ENCODE measurements at regions not wholly inside any gene's neighbourhood (a gene's known extent, or its start where the extent isn't known, plus 50 kb on each side); places are given as distances from the start of the nearest gene placed in this dataset.

DNA sequence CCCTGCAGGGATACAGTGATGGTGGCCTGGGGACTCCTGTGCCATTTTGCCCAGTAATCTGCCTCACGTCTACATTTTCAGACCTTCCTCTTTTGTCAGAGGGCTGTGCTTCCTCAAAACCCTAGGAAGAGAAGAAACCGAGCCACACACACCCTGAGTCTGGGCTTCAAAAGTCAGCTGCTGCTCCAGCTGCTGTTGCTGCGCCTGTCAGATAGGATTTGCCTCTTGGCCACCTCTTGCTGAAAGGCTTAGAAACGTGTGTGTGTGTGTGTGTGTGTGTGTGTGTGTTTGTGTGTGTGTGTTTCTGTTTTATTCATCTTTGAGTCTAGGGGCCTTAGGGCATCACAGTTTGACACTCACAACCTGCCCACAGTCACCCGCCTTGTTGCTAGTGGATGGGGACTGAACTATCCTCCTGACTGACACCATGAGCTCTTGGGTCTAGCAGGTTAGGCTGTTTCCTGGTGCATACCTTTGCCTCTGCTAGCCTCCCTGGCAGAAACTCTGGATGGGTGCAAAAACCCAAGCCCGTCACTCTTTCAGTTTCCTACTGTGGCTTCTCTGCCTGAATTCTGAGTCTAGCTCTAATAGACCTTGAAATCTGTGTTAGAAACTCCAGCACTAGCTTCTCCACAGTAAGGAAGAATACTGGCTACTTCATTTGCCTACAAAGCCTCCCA is 94.9 kb upstream of the CEP85L start:
- TF ChIP-seq REST (IDR thresholded peaks at IDR 0.05; ENCODE audit: insufficient read depth in 1 of 2, low read depth in 2 of 2, low read length in 2 of 2): no peak
- no peak for TF ChIP-seq TAF1 (IDR thresholded peaks at IDR 0.05; ENCODE audit: borderline replicate concordance, insufficient read depth, low read length)
- no peak for TF ChIP-seq POLR2AphosphoS5 (IDR thresholded peaks at IDR 0.05; ENCODE audit: low read depth, low read length)
- no peak for TF ChIP-seq FOXP2 (optimal IDR thresholded peaks at IDR 0.05; ENCODE audit: borderline replicate concordance, extremely low read depth, extremely low read length, insufficient read depth)

DNA sequence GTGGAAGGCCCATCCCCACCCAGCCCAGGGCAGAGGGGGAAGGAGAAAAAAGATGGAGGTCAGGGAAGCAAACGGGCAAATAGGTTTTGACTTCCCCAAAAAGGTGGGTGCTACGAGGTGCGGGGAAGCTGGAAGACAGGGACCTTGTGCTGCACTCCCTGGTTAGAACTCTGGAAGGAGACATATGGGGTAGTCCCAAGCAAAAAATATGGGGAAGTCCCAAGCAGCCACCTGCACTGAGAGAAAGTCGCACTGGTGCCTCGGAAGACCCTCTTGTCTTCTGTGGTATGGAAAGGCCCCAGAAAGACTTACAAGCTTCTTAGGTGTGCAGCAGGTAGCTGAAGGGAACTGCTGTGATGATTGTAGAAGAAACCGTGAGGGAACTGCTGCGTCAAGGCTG is 93.8 kb upstream of the CEP85L start:
- TF ChIP-seq FOXP2 (optimal IDR thresholded peaks at IDR 0.05; ENCODE audit: borderline replicate concordance, extremely low read depth, extremely low read length, insufficient read depth): no peak

GRCh38 chr6:118744261-118744941 is 93.0 kb upstream of the CEP85L start:
- TF ChIP-seq TAF1 (IDR thresholded peaks at IDR 0.05; ENCODE audit: borderline replicate concordance, insufficient read depth, low read length): no peak
- TF ChIP-seq POLR2AphosphoS5 (IDR thresholded peaks at IDR 0.05; ENCODE audit: low read depth, low read length): no peak
- TF ChIP-seq REST (IDR thresholded peaks at IDR 0.05; ENCODE audit: insufficient read depth in 1 of 2, low read depth in 2 of 2, low read length in 2 of 2): no peak
- TF ChIP-seq SIN3A (IDR thresholded peaks at IDR 0.05; ENCODE audit: borderline replicate concordance, insufficient read depth, low read length): no peak
- no peak for TF ChIP-seq FOXP2 (optimal IDR thresholded peaks at IDR 0.05; ENCODE audit: borderline replicate concordance, extremely low read depth, extremely low read length, insufficient read depth)

GRCh38 chr6:118743746-118744145 is 92.4 kb upstream of the CEP85L start:
- TF ChIP-seq POLR2AphosphoS5 (IDR thresholded peaks at IDR 0.05; ENCODE audit: low read depth, low read length) (no peak), SIN3A (IDR thresholded peaks at IDR 0.05; ENCODE audit: borderline replicate concordance, insufficient read depth, low read length) (no peak), FOXP2 (optimal IDR thresholded peaks at IDR 0.05; ENCODE audit: borderline replicate concordance, extremely low read depth, extremely low read length, insufficient read depth) (no peak)

DNA sequence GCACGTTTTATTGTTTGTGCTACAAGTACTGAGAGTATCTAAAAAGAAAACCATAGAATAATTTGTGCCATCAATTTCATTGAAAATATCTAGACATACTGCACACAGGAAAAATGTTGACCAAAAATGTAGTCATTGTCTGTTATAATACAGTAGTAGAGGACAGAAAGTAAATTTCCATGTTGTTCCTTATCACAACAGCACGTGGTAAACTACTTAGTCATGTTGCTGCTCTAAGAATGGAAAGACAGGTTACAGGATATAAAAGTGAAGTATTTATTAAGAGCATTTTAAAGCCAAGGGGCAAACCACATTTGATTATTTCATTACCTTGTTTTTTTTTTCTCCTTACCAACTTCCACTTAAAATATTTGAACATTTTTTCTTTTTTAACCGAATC is 89.0 kb upstream of the CEP85L start:
- no peak for TF ChIP-seq REST (IDR thresholded peaks at IDR 0.05; ENCODE audit: insufficient read depth in 1 of 2, low read depth in 2 of 2, low read length in 2 of 2)
- TF ChIP-seq POLR2AphosphoS5 (IDR thresholded peaks at IDR 0.05; ENCODE audit: low read depth, low read length): no peak
- TF ChIP-seq TAF1 (IDR thresholded peaks at IDR 0.05; ENCODE audit: borderline replicate concordance, insufficient read depth, low read length): no peak
- no peak for TF ChIP-seq FOXP2 (optimal IDR thresholded peaks at IDR 0.05; ENCODE audit: borderline replicate concordance, extremely low read depth, extremely low read length, insufficient read depth)
- no peak for TF ChIP-seq SIN3A (IDR thresholded peaks at IDR 0.05; ENCODE audit: borderline replicate concordance, insufficient read depth, low read length)

DNA sequence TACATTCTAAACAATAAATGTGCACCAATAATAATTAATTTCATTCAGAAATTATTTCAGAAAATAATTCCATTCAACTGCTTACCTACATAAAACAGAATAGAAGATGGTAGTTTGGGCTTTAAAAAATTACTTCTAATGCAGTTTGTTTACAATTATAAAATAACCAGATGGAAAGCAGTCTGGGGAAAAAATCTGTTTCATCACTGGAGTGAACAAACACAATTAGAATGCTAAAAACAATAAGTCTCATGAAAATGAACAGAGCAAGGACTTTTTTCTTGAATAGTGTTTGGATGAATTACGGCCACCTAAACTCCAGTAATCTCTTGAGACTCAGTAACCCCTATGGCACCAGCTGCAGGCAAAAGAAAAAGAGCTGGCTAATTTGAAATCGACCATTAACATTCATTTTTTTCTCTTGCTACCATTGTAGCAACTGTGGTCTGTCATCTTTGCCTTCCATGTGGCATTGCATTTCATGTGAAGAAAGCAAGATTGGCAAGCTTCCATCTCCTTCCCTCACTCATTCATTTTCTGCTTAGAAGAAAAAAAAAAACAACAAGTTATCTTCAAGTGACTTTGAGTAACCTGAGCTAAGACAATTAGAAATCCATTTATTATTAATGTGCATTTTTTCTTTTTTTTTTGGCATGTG is 88.4 kb upstream of the CEP85L start:
- no peak for TF ChIP-seq POLR2AphosphoS5 (IDR thresholded peaks at IDR 0.05; ENCODE audit: low read depth, low read length)
- TF ChIP-seq TAF1 (IDR thresholded peaks at IDR 0.05; ENCODE audit: borderline replicate concordance, insufficient read depth, low read length): no peak
- TF ChIP-seq FOXP2 (optimal IDR thresholded peaks at IDR 0.05; ENCODE audit: borderline replicate concordance, extremely low read depth, extremely low read length, insufficient read depth): no peak
- TF ChIP-seq SIN3A (IDR thresholded peaks at IDR 0.05; ENCODE audit: borderline replicate concordance, insufficient read depth, low read length): no peak
- TF ChIP-seq REST (IDR thresholded peaks at IDR 0.05; ENCODE audit: insufficient read depth in 1 of 2, low read depth in 2 of 2, low read length in 2 of 2): no peak

All from PFSK-1 (cell line).